Glomerular visceral epithelial cell (primary cell): ENCODE measurements at regions not wholly inside any gene's neighbourhood (a gene's known extent, or its start where the extent isn't known, plus 50 kb on each side); places are given as distances from the start of the nearest gene placed in this dataset.
"Not testable (repeated sequence)": the region's sequence is repeated elsewhere in the genome, so short reads cannot be mapped to it uniquely, and the experiment has no call there.

ENCODE experiments used
- DNase-seq: peaks from one replicate; pipeline ENCODE4 v3.0.0-alpha.2; 2016; ENCODE audit errors: extremely low spot score

- DNase-seq, result not testable (repeated sequence)
These were observed 128.4 kb downstream of the TNFRSF13B start for GRCh38 chr17:16843511-16843910.

GRCh38 chr17:16842346-16842745, 129.6 kb downstream of the TNFRSF13B start:
- not testable (repeated sequence) for DNase-seq

GRCh38 chr17:16841896-16842295, 130.0 kb downstream of the TNFRSF13B start:
- not testable (repeated sequence) for DNase-seq

- DNase-seq, result not testable (repeated sequence)
These were observed 131.7 kb downstream of the TNFRSF13B start for GRCh38 chr17:16840219-16840618.

GRCh38 chr17:16839242-16840175, 132.4 kb downstream of the TNFRSF13B start:
- DNase-seq, result not testable (repeated sequence)

GRCh38 chr17:16838795-16839194, 133.1 kb downstream of the TNFRSF13B start:
- not testable (repeated sequence) for DNase-seq

- not testable (repeated sequence) for DNase-seq
These were observed 133.6 kb downstream of the TNFRSF13B start for GRCh38 chr17:16838287-16838686.

- not testable (repeated sequence) for DNase-seq
These were observed 134.3 kb downstream of the TNFRSF13B start for GRCh38 chr17:16837468-16838266.

GRCh38 chr17:16836315-16836915, 135.5 kb downstream of the TNFRSF13B start:
- not testable (repeated sequence) for DNase-seq

- DNase-seq, result not testable (repeated sequence)
These were observed 138.4 kb downstream of the TNFRSF13B start for GRCh38 chr17:16833517-16833916.

GRCh38 chr17:16832853-16833252, 139.1 kb downstream of the TNFRSF13B start:
- not testable (repeated sequence) for DNase-seq

- DNase-seq, result not testable (repeated sequence)
These were observed 139.7 kb downstream of the TNFRSF13B start for GRCh38 chr17:16832206-16832605.

GRCh38 chr17:16830770-16831169, 140.7 kb downstream of the CCDC144A start:
- not testable (repeated sequence) for DNase-seq

- not testable (repeated sequence) for DNase-seq
These were observed 140.2 kb downstream of the CCDC144A start for GRCh38 chr17:16830219-16830618.
